Osteoblast (primary cell): ENCODE measurements at regions not wholly inside any gene's neighbourhood (a gene's known extent, or its start where the extent isn't known, plus 50 kb on each side); places are given as distances from the start of the nearest gene placed in this dataset.

Experiments
- DNase-seq: peaks from one replicate; pipeline ENCODE4 v3.0.0; 2011; ENCODE audit warnings: low spot score, mixed read lengths; ENCODE audit not compliant: insufficient read length; ENCODE audit errors: missing footprints
- H2AFZ ChIP-seq: 2 replicates; pipeline ENCODE4 v1.6.0; 2011; ENCODE audit warnings: mild to moderate bottlenecking, low read length
- H3K27ac ChIP-seq: 2 replicates; pipeline ENCODE4 v1.5.1; 2011; ENCODE audit warnings: mild to moderate bottlenecking, low read depth, low read length, moderate library complexity
- H3K27me3 ChIP-seq: 2 replicates; pipeline ENCODE4 v1.6.0; 2012; ENCODE audit warnings: mild to moderate bottlenecking, control low read depth, inconsistent platforms, low read length, moderate library complexity; ENCODE audit not compliant: insufficient read depth
- H3K36me3 ChIP-seq: 2 replicates; pipeline ENCODE4 v1.5.1; 2011; ENCODE audit warnings: mild to moderate bottlenecking, low read length, control low read depth, moderate library complexity; ENCODE audit not compliant: insufficient read depth
- H3K4me1 ChIP-seq: 2 replicates; pipeline ENCODE4 v1.5.1; 2011; ENCODE audit warnings: mild to moderate bottlenecking, low read length, control low read depth, moderate library complexity; ENCODE audit not compliant: insufficient read depth
- H3K4me2 ChIP-seq: 2 replicates; pipeline ENCODE4 v1.6.0; 2011; ENCODE audit warnings: mild to moderate bottlenecking, low read length; ENCODE audit not compliant: insufficient read depth
- H3K4me3 ChIP-seq: fragments of 200-600 bp; sonication (generic); 3 replicates; pipeline ENCODE4 v1.5.1; 2012; ENCODE audit warnings: mild to moderate bottlenecking, low read length, inconsistent platforms; ENCODE audit not compliant: insufficient read depth
- H3K79me2 ChIP-seq: 2 replicates; pipeline ENCODE4 v1.6.0; 2012; ENCODE audit warnings: mild to moderate bottlenecking, low read length, control low read depth, inconsistent platforms; ENCODE audit not compliant: insufficient read depth
- H3K9me3 ChIP-seq: 2 replicates; pipeline ENCODE4 v1.5.1; 2011; ENCODE audit warnings: low read depth, low read length, control low read depth
- H4K20me1 ChIP-seq: 2 replicates; pipeline ENCODE4 v1.6.0; 2012; ENCODE audit warnings: mild to moderate bottlenecking, low read length, control low read depth; ENCODE audit not compliant: insufficient read depth
- CTCF ChIP-seq: IDR thresholded peaks from 2 replicates; pipeline ENCODE4 v1.5.1; 2011; ENCODE audit warnings: mild to moderate bottlenecking, low read depth, low read length, moderate library complexity; ENCODE audit errors: extremely low read depth

GRCh38 chr7:16078076-16078952, 343.0 kb downstream of the CRPPA start:
- Histone ChIP-seq H4K20me1 (no peaks in the 10 kb centered on the region), H3K4me1 (no peaks in the 10 kb centered on the region), H3K36me3 (no peaks in the 10 kb centered on the region), H3K27me3 (no peaks in the 10 kb centered on the region), H3K4me3 (no peak overlapping the region), H3K9me3 (no peaks in the 10 kb centered on the region), H3K79me2 (no peaks in the 10 kb centered on the region), H3K4me2 (no peak overlapping the region), H3K27ac (no peak overlapping the region), H2AFZ (no peak overlapping the region)
- DNase-seq: no peak
- TF ChIP-seq CTCF: peak; percentile 75

GRCh38 chr7:16071246-16071857, 350.0 kb downstream of the CRPPA start:
- no peaks in the 10 kb centered on the region for H3K9me3 ChIP-seq
- H3K4me3 ChIP-seq: no peak overlapping the region
- DNase-seq: no peak
- no peaks in the 10 kb centered on the region for H4K20me1 ChIP-seq
- H3K4me1 ChIP-seq: peaks cover 15% of the 10 kb centered on the region
- H3K4me2 ChIP-seq: no peak overlapping the region
- H3K27ac ChIP-seq: no peak overlapping the region
- peak; percentile 71 for TF ChIP-seq CTCF
- no peak overlapping the region for H2AFZ ChIP-seq
- H3K36me3 ChIP-seq: no peaks in the 10 kb centered on the region
- H3K79me2 ChIP-seq: no peaks in the 10 kb centered on the region
- H3K27me3 ChIP-seq: no peaks in the 10 kb centered on the region

- no peaks in the 10 kb centered on the region for H3K79me2 ChIP-seq
- H3K4me2 ChIP-seq: no peak overlapping the region
- H3K36me3 ChIP-seq: no peaks in the 10 kb centered on the region
- H3K27ac ChIP-seq: no peak overlapping the region
- H2AFZ ChIP-seq: no peak overlapping the region
- peaks cover 19% of the 10 kb centered on the region for H3K4me1 ChIP-seq
- no peaks in the 10 kb centered on the region for H4K20me1 ChIP-seq
- no peaks in the 10 kb centered on the region for H3K9me3 ChIP-seq
- no peak overlapping the region for H3K4me3 ChIP-seq
- no peak for TF ChIP-seq CTCF
- no peak for DNase-seq
- H3K27me3 ChIP-seq: no peaks in the 10 kb centered on the region
These were observed 350.5 kb downstream of the CRPPA start for GRCh38 chr7:16070806-16071205.

GRCh38 chr7:16069998-16070397, 351.3 kb downstream of the CRPPA start:
- Histone ChIP-seq H3K79me2 (no peaks in the 10 kb centered on the region), H3K27me3 (no peaks in the 10 kb centered on the region), H3K4me3 (no peak overlapping the region), H3K9me3 (no peaks in the 10 kb centered on the region), H3K4me2 (no peak overlapping the region), H3K36me3 (no peaks in the 10 kb centered on the region), H4K20me1 (no peaks in the 10 kb centered on the region), H3K27ac (no peak overlapping the region), H2AFZ (no peak overlapping the region), H3K4me1 (peaks cover 19% of the 10 kb centered on the region)
- DNase-seq: no peak
- TF ChIP-seq CTCF: no peak
